ENCODE measurements at regions not wholly inside any gene's neighbourhood (a gene's known extent, or its start where the extent isn't known, plus 50 kb on each side); places are given as distances from the start of the nearest gene placed in this dataset.

GRCh38 chr9:103721056-103721455, 373.1 kb upstream of the SMC2 start:
- no peaks in the 10 kb centered on the region for H3K4me1 ChIP-seq (ENCODE audit: control insufficient read depth, insufficient read depth, low read length)
- peaks cover 35% of the 10 kb centered on the region for H3K9me3 ChIP-seq (ENCODE audit: control insufficient read depth, low read length)
- H3K9me3 Mint-ChIP-seq = no peaks in the 10 kb centered on the region
- peaks cover 11% of the 10 kb centered on the region for H3K4me1 Mint-ChIP-seq
- no peaks in the 10 kb centered on the region for H3K36me3 ChIP-seq (ENCODE audit: control insufficient read depth, insufficient read depth, low read length)
- H3K4me3 ChIP-seq (ENCODE audit: low read length) = no peak overlapping the region
- no peaks in the 10 kb centered on the region for H3K27me3 Mint-ChIP-seq (ENCODE audit: insufficient read depth)
- no peak overlapping the region for H3K27ac ChIP-seq (ENCODE audit: low read depth, low read length)
- no peaks in the 10 kb centered on the region for H3K27me3 ChIP-seq (ENCODE audit: control insufficient read depth, insufficient read depth, low read length, poor library complexity, severe bottlenecking)
- DNase-seq = no peak
- WGBS, 2 experiments (ENCODE audit: insufficient coverage in 1 of 2, insufficient read length in 1 of 2) = 66% methylated on average over 2 of the region's 2 CpGs; no CpG with 5 or more reads in 1 of the 2 experiments
- no peak overlapping the region for H3K4me3 Mint-ChIP-seq
- H3K9ac ChIP-seq (ENCODE audit: extremely low read depth, low read length, poor library complexity, severe bottlenecking) = no peak overlapping the region
- H3K27ac Mint-ChIP-seq = no peak overlapping the region
- TF ChIP-seq CTCF (conservative IDR thresholded peaks at IDR 0.05) = no peak
- no peaks in the 10 kb centered on the region for H3K36me3 Mint-ChIP-seq (ENCODE audit: low read depth)

DNA sequence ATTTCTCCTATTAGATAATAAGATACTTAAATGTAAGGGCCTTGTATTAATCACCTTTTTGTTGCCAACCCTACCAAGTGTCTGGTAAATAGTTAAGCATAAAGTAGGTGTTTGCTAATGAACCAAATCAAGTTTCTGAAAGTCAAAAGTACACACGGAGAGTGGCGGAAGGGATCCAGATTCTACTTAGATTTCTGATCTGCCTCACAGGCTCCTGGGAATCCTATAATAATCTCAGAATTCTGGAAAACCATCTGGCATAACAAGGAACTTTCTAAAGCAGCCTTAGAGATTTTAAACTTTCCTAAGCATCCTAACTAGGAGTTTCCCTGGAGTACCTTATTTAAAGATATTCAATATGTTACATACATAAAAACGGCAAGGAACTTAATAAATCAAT, 363.2 kb upstream of the SMC2 start:
- Mint-ChIP-seq H3K4me3 (no peak overlapping the region), H3K27me3 (ENCODE audit: insufficient read depth) (peaks cover 2% of the 10 kb centered on the region), H3K9me3 (no peaks in the 10 kb centered on the region), H3K4me1 (peaks cover 12% of the 10 kb centered on the region), H3K27ac (no peak overlapping the region), H3K36me3 (ENCODE audit: low read depth) (no peaks in the 10 kb centered on the region)
- H3K36me3 ChIP-seq (ENCODE audit: control insufficient read depth, insufficient read depth, low read length) = no peaks in the 10 kb centered on the region
- DNase-seq = no peak
- H3K9me3 ChIP-seq (ENCODE audit: control insufficient read depth, low read length) = peaks cover 10% of the 10 kb centered on the region
- TF ChIP-seq CTCF (conservative IDR thresholded peaks at IDR 0.05) = no peak
- 95 to 100% methylated on average over 1 to 3 of the region's 3 CpGs for WGBS, 2 experiments (ENCODE audit: insufficient coverage in 1 of 2, insufficient read length in 1 of 2)
- H3K9ac ChIP-seq (ENCODE audit: extremely low read depth, low read length, poor library complexity, severe bottlenecking) = no peak overlapping the region
- H3K4me1 ChIP-seq (ENCODE audit: control insufficient read depth, insufficient read depth, low read length) = no peaks in the 10 kb centered on the region
- H3K4me3 ChIP-seq (ENCODE audit: low read length) = no peak overlapping the region
- H3K27me3 ChIP-seq (ENCODE audit: control insufficient read depth, insufficient read depth, low read length, poor library complexity, severe bottlenecking) = no peaks in the 10 kb centered on the region
- H3K27ac ChIP-seq (ENCODE audit: low read depth, low read length) = no peak overlapping the region

GRCh38 chr9:103731541-103731940, 362.6 kb upstream of the SMC2 start:
- H3K4me3 ChIP-seq (ENCODE audit: low read length) = no peak overlapping the region
- no peaks in the 10 kb centered on the region for H3K27me3 ChIP-seq (ENCODE audit: control insufficient read depth, insufficient read depth, low read length, poor library complexity, severe bottlenecking)
- no peak overlapping the region for H3K27ac Mint-ChIP-seq
- H3K9me3 ChIP-seq (ENCODE audit: control insufficient read depth, low read length) = peaks cover 15% of the 10 kb centered on the region
- DNase-seq = no peak
- 79 to 100% methylated on average over 1 of the region's 2 CpGs for WGBS, 2 experiments (ENCODE audit: insufficient coverage in 1 of 2, insufficient read length in 1 of 2)
- H3K27me3 Mint-ChIP-seq (ENCODE audit: insufficient read depth) = peaks cover 2% of the 10 kb centered on the region
- no peaks in the 10 kb centered on the region for H3K9me3 Mint-ChIP-seq
- H3K4me3 Mint-ChIP-seq = no peak overlapping the region
- H3K36me3 ChIP-seq (ENCODE audit: control insufficient read depth, insufficient read depth, low read length) = no peaks in the 10 kb centered on the region
- no peak for TF ChIP-seq CTCF (conservative IDR thresholded peaks at IDR 0.05)
- H3K4me1 Mint-ChIP-seq = peaks cover 12% of the 10 kb centered on the region
- H3K9ac ChIP-seq (ENCODE audit: extremely low read depth, low read length, poor library complexity, severe bottlenecking) = no peak overlapping the region
- no peaks in the 10 kb centered on the region for H3K4me1 ChIP-seq (ENCODE audit: control insufficient read depth, insufficient read depth, low read length)
- no peak overlapping the region for H3K27ac ChIP-seq (ENCODE audit: low read depth, low read length)
- H3K36me3 Mint-ChIP-seq (ENCODE audit: low read depth) = no peaks in the 10 kb centered on the region

Measured in endodermal cell (in vitro differentiated cells).